ENCODE measurements at regions not wholly inside any gene's neighbourhood (a gene's known extent, or its start where the extent isn't known, plus 50 kb on each side); places are given as distances from the start of the nearest gene placed in this dataset.

- DNase-seq (ENCODE audit: low read depth): no peak
These were observed 66.7 kb upstream of the EZH2 start for GRCh38 chr7:148950806-148951205.

DNA sequence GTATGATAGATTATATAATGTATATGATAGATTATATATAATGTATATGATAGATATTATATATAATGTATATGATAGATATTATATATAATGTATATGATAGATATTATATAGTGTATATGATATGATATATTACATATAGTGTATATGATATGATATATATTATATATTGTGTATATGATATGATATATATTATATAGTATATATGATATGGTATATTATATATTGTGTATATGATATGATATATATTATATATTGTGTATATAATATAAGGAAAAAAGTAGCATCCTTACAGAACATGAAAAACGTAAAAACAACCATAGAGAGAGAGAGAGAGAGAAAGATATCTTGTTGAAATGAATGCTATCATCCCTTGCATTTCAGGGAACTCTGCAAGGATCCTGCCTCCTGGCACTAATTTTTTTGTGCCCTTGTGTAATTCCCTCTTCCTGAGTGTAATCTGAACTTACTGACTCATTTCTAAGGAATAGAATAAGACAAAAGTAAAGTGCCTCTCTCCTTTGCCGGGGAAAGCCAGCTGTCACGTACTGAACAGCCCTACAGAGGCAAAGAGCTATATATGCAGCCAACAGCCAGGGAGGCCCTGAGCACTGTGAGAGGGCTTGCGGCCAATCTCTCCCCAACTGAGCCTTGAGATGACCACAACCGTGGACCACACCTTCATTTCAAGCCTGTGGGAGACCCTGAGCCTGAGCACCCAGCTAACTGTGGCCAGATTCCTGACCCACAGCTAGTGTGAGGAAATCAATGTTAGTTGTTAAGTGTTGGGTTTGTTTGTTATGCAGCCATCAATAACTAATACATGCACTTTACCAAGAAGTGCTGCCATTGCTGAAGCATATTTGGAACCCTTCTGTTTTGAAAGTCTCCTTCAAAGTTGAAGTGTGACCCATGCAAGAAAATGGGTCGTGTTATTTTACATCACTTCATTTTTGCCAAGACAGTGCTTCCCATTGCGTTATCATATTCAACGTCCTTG lies 61.1 kb upstream of the EZH2 start:
- DNase-seq (ENCODE audit: low read depth): peak; percentile 60

- DNase-seq (ENCODE audit: low read depth): peak; percentile 93
These were observed 57.6 kb upstream of the EZH2 start for GRCh38 chr7:148941598-148942275.

- peak; percentile 91 for DNase-seq (ENCODE audit: low read depth)
These were observed 56.9 kb upstream of the EZH2 start for GRCh38 chr7:148940702-148941597.

DNA sequence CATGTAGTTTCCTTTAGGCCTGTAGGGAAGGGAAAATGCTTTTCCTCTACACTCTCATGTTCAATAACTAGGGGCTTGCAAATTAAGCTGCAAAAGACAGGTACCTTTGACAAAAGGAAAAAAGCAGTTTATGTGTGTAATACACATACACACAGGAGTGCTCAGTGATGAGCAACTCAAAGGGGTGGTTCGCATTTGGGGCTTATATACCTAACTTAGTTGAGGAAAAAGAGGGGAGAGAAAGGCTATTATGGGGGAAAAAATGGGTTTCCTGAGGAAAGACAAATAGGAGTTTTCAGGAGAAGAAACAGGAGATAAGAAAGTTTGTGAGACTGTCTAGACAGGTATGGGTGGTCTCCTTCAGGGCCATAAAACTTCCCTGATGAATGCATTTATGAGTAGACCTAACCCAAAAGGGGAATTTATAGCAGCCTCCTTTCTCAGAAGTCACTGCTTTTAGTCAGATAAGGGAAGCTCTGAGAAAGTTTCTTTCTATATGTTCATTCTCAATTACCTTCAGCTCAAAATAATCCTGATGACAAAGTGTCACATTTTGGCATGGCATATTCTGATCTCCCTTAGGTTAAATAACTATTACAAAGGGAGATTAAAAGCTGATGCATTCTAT lies 55.2 kb upstream of the EZH2 start:
- DNase-seq (ENCODE audit: low read depth): no peak

DNA sequence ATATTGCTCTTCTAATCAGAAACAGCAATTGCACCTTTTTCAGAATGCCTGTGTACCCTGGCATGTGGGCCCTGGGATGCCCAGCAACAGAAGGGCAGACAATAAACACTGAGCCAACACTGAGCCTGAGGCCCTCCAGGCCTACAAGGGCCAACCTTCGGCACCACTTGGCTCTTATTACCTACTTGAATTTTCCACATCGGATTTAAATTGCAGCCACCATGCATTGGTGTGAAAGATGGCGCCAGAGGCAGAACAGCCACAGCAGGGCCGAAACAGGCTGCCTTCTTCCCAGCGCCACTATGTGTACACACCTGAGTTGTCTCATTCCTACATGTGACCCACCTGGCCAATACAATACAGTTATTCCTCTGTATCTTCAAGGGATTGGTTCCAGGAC lies 51.4 kb upstream of the EZH2 start:
- DNase-seq (ENCODE audit: low read depth): no peak
